Fibroblast of lung (primary cell): ENCODE measurements at regions not wholly inside any gene's neighbourhood (a gene's known extent, or its start where the extent isn't known, plus 50 kb on each side); places are given as distances from the start of the nearest gene placed in this dataset.

Source experiments
- EZH2 ChIP-seq: IDR thresholded peaks from 2 replicates; pipeline ENCODE4 v1.5.1; 2012; ENCODE audit warnings: low read length, control low read depth, mild to moderate bottlenecking; ENCODE audit errors: missing control alignments
- TF ChIP-seq, protein P1 (sequence below), 2 donors: IDR thresholded peaks in 1 of 2; conservative IDR thresholded peaks in 1 of 2; 1 replicate in 1 of 2; 2 replicates in 1 of 2; pipeline ENCODE4 v1.5.1; 2011 to 2012; ENCODE audit warnings: low read length in 2 of 2, control low read depth in 1 of 2, inconsistent platforms in 1 of 2, low read depth in 1 of 2, mild to moderate bottlenecking in 1 of 2

DNA sequence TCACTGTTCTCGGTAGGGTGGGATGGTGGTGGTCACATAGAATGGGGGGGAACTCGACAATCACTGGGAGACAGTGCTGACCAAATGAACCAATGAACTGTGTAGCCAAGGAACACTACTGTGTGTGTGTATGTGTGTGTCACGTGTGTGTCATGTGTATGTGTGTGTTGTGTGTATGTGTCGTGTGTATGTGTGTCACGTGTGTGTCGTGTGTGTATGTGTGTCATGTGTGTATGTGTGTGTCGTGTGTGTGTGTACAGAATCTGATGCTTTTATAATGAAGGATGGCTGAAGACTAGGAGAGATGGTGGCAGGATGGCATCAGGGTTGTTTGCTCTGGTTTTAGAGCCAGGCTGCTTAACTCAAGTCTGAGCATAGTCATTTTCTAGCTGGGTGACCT lies 99.1 kb upstream of the DUSP22 start:
- TF ChIP-seq, protein P1, sequence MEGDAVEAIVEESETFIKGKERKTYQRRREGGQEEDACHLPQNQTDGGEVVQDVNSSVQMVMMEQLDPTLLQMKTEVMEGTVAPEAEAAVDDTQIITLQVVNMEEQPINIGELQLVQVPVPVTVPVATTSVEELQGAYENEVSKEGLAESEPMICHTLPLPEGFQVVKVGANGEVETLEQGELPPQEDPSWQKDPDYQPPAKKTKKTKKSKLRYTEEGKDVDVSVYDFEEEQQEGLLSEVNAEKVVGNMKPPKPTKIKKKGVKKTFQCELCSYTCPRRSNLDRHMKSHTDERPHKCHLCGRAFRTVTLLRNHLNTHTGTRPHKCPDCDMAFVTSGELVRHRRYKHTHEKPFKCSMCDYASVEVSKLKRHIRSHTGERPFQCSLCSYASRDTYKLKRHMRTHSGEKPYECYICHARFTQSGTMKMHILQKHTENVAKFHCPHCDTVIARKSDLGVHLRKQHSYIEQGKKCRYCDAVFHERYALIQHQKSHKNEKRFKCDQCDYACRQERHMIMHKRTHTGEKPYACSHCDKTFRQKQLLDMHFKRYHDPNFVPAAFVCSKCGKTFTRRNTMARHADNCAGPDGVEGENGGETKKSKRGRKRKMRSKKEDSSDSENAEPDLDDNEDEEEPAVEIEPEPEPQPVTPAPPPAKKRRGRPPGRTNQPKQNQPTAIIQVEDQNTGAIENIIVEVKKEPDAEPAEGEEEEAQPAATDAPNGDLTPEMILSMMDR (conservative IDR thresholded peaks at IDR 0.05 in 1 of 2, IDR thresholded peaks at IDR 0.05 in 1 of 2; ENCODE audit: low read depth in 1 of 2, low read length in 2 of 2) = no peak
- TF ChIP-seq EZH2 = no peak
